GM19395 (cell line): ENCODE measurements at regions not wholly inside any gene's neighbourhood (a gene's known extent, or its start where the extent isn't known, plus 50 kb on each side); places are given as distances from the start of the nearest gene placed in this dataset.
"Not testable (repeated sequence)": the region's sequence is repeated elsewhere in the genome, so short reads cannot be mapped to it uniquely, and the experiment has no call there.

ENCODE experiments used
- ATAC-seq: cut with Tn5 transposase; IDR thresholded peaks from one replicate; pipeline ENCODE4 v1.9.1; 2021; ENCODE audit warnings: mild to moderate bottlenecking, moderate library complexity; ENCODE audit not compliant: unreplicated experiment

- no peak for ATAC-seq
These were observed 108.7 kb downstream of the SUCLA2 start for GRCh38 chr13:47892374-47892773.

GRCh38 chr13:47890146-47890814 is 110.8 kb downstream of the SUCLA2 start:
- ATAC-seq: no peak

GRCh38 chr13:47886314-47886713 is 114.8 kb downstream of the SUCLA2 start:
- no peak for ATAC-seq

- ATAC-seq: no peak
These were observed 125.9 kb downstream of the SUCLA2 start for GRCh38 chr13:47875201-47875600.

GRCh38 chr13:47873987-47874386 is 127.1 kb downstream of the SUCLA2 start:
- ATAC-seq: not testable (repeated sequence)

GRCh38 chr13:47873319-47873718 is 127.8 kb downstream of the SUCLA2 start:
- ATAC-seq: not testable (repeated sequence)

GRCh38 chr13:47869776-47870175 is 131.3 kb downstream of the SUCLA2 start:
- no peak for ATAC-seq

- ATAC-seq: no peak
These were observed 135.2 kb downstream of the SUCLA2 start for GRCh38 chr13:47865883-47866282.

GRCh38 chr13:47862841-47863240 is 138.2 kb downstream of the SUCLA2 start:
- no peak for ATAC-seq

GRCh38 chr13:47859165-47859564 is 141.9 kb downstream of the SUCLA2 start:
- no peak for ATAC-seq

- ATAC-seq: no peak
These were observed 142.7 kb downstream of the SUCLA2 start for GRCh38 chr13:47858042-47859025.

- ATAC-seq: no peak
These were observed 147.8 kb downstream of the SUCLA2 start for GRCh38 chr13:47853236-47853635.

GRCh38 chr13:47846886-47847285 is 154.2 kb downstream of the SUCLA2 start:
- ATAC-seq: no peak

GRCh38 chr13:47845981-47846380 is 155.1 kb downstream of the SUCLA2 start:
- ATAC-seq: no peak

GRCh38 chr13:47843005-47843404 is 158.1 kb downstream of the SUCLA2 start:
- peak; percentile 84 for ATAC-seq

- no peak for ATAC-seq
These were observed 159.9 kb downstream of the SUCLA2 start for GRCh38 chr13:47841151-47841550.

GRCh38 chr13:47837906-47838305 is 163.2 kb downstream of the SUCLA2 start:
- ATAC-seq: no peak

GRCh38 chr13:47837104-47837880 is 163.8 kb downstream of the SUCLA2 start:
- ATAC-seq: no peak

- ATAC-seq: no peak
These were observed 165.4 kb downstream of the SUCLA2 start for GRCh38 chr13:47835470-47836228.

- no peak for ATAC-seq
These were observed 168.6 kb downstream of the SUCLA2 start for GRCh38 chr13:47832458-47832972.
